ENCODE measurements at regions not wholly inside any gene's neighbourhood (a gene's known extent, or its start where the extent isn't known, plus 50 kb on each side); places are given as distances from the start of the nearest gene placed in this dataset.
A peak's percentile ranks its signal among the peaks of the same experiment; 100 is the strongest.
"Not testable (repeated sequence)": the region's sequence is repeated elsewhere in the genome, so short reads cannot be mapped to it uniquely, and the experiment has no call there.

GRCh38 chr1:119226321-119226720 lies 85.9 kb upstream of the WARS2 start:
- 59% methylated on average over 1 of the region's 1 CpG for WGBS
- no peaks in the 10 kb centered on the region for H3K36me3 ChIP-seq (ENCODE audit: insufficient read depth)
- H3K4me3 ChIP-seq (ENCODE audit: low read depth, low read length): no peak overlapping the region
- no peaks in the 10 kb centered on the region for H3K4me1 ChIP-seq (ENCODE audit: insufficient read depth)
- peak; percentile 8 for DNase-seq (ENCODE audit: extremely low spot score)
- no peak overlapping the region for H3K27ac ChIP-seq (ENCODE audit: low read depth)

- no peak for DNase-seq (ENCODE audit: extremely low spot score)
- H3K27ac ChIP-seq (ENCODE audit: low read depth): no peak overlapping the region
- 89% methylated on average over 3 of the region's 3 CpGs for WGBS
- H3K4me1 ChIP-seq (ENCODE audit: insufficient read depth): no peaks in the 10 kb centered on the region
- no peaks in the 10 kb centered on the region for H3K36me3 ChIP-seq (ENCODE audit: insufficient read depth)
- no peak overlapping the region for H3K4me3 ChIP-seq (ENCODE audit: low read depth, low read length)
These were observed 86.5 kb upstream of the WARS2 start for GRCh38 chr1:119226913-119227312.

- no peak overlapping the region for H3K4me3 ChIP-seq (ENCODE audit: low read depth, low read length)
- no peaks in the 10 kb centered on the region for H3K4me1 ChIP-seq (ENCODE audit: insufficient read depth)
- WGBS: 65% methylated on average over 2 of the region's 2 CpGs
- no peaks in the 10 kb centered on the region for H3K36me3 ChIP-seq (ENCODE audit: insufficient read depth)
- no peak overlapping the region for H3K27ac ChIP-seq (ENCODE audit: low read depth)
- no peak for DNase-seq (ENCODE audit: extremely low spot score)
These were observed 87.0 kb upstream of the WARS2 start for GRCh38 chr1:119227456-119227855.

DNA sequence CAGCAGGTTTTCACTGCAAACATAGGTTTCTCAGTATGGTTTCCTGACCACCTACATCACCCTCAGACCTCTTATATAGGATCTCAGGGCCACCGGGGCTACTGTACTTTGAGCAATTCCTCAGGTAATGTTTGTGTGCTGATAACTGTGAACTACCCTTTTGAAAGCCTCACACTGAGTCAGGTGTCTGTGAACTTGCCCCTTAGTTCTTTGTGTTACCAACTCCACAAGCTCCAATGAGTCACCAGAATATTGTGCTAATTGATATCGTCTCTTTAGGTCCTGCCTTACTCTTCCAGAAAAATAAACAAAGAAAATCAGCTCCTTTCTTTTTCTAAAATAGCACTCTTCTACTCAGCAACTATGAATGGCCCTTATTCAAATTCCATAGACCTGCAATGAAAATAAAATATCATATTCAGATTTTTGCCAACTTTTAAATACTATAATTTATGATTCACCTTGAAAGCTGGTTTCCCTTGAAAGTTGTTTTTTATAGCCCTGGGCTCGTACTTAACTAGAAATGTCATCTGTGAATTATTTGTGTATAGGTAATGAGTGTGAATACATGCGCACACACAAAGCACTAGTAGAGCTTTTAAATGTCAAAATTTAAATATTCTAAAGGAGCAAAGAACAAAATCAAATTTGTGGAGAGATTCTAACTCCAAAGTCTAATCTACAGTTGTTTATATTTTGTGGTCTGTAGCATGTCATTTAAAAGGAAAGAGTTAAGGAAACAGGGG lies 88.1 kb upstream of the WARS2 start:
- Histone ChIP-seq H3K4me3 (ENCODE audit: low read depth, low read length) (no peak overlapping the region), H3K4me1 (ENCODE audit: insufficient read depth) (no peaks in the 10 kb centered on the region), H3K27ac (ENCODE audit: low read depth) (no peak overlapping the region), H3K36me3 (ENCODE audit: insufficient read depth) (no peaks in the 10 kb centered on the region)
- 83% methylated on average over 4 of the region's 4 CpGs for WGBS
- no peak for DNase-seq (ENCODE audit: extremely low spot score)

DNA sequence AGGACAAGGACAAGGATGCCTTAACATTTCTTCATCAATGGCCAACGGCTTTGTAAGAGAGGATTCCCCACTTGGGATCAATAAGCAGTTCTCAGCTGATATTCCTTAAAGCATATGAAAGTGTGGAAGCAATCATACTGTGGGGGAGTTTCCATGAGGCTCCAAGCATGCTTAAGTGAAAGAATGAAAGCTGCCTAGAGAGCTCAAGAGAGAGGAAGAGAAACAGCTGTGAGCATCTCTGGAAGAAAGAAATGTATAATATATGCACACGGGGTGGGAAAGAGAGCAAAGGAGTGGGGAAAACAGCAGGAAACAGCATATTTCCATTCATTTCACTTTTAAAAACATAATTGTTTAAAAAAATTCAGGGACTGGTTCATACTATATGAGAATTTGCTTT lies 94.7 kb upstream of the WARS2 start:
- 78% methylated on average over 2 of the region's 2 CpGs for WGBS
- H3K27ac ChIP-seq (ENCODE audit: low read depth): no peak overlapping the region
- no peak for DNase-seq (ENCODE audit: extremely low spot score)
- no peaks in the 10 kb centered on the region for H3K36me3 ChIP-seq (ENCODE audit: insufficient read depth)
- H3K4me3 ChIP-seq (ENCODE audit: low read depth, low read length): no peak overlapping the region
- H3K4me1 ChIP-seq (ENCODE audit: insufficient read depth): no peaks in the 10 kb centered on the region

DNA sequence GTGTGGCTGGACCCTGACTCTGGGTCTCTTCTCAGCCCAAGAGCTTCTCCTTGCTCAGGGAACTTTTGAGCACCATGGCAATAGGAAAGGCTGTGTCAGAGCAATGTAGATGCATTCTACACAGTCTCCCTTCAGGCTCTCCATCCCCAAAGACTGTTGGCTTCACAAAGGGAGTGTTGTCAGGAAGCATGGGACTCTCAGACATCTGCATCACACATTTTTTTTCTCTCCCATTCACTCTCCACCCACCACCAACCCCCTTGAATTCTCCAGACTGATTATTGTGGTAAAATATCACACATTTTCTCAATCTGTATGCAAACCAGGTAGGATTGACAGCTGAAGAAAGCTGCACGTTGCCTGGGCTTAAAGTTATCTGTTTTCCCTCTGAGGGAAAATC lies 105.4 kb upstream of the WARS2 start:
- Histone ChIP-seq H3K4me3 (ENCODE audit: low read depth, low read length) (no peak overlapping the region), H3K36me3 (ENCODE audit: insufficient read depth) (no peaks in the 10 kb centered on the region), H3K27ac (ENCODE audit: low read depth) (no peak overlapping the region), H3K4me1 (ENCODE audit: insufficient read depth) (no peaks in the 10 kb centered on the region)
- DNase-seq (ENCODE audit: extremely low spot score): no peak
- WGBS: 52% methylated on average over 1 of the region's 1 CpG

DNA sequence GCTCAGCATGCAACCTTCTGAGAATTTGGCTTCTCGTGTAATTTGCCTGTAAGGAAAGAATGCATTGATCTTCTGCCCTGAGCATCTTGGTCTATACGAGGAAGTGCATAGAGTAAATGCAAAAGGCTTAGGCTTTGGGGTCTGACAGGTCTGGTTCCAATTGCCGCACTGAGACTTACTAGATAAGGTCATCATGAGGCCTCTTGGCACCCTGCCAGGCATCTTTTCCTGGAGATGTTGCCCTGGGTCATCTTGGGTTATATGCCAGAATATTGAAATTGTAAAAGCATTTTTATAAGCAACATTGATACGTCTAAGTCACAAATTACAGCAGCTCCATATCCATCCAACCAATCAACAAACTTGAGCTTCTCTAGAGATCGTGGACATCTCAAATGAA lies 108.8 kb upstream of the WARS2 start:
- no peaks in the 10 kb centered on the region for H3K4me1 ChIP-seq (ENCODE audit: insufficient read depth)
- WGBS: 76% methylated on average over 5 of the region's 5 CpGs
- H3K36me3 ChIP-seq (ENCODE audit: insufficient read depth): no peaks in the 10 kb centered on the region
- H3K27ac ChIP-seq (ENCODE audit: low read depth): no peak overlapping the region
- DNase-seq (ENCODE audit: extremely low spot score): no peak
- no peak overlapping the region for H3K4me3 ChIP-seq (ENCODE audit: low read depth, low read length)

- Histone ChIP-seq H3K4me3 (ENCODE audit: low read depth, low read length) (no peak overlapping the region), H3K36me3 (ENCODE audit: insufficient read depth) (no peaks in the 10 kb centered on the region), H3K27ac (ENCODE audit: low read depth) (no peak overlapping the region), H3K4me1 (ENCODE audit: insufficient read depth) (no peaks in the 10 kb centered on the region)
- DNase-seq (ENCODE audit: extremely low spot score): no peak
- WGBS: 96% methylated on average over 1 of the region's 1 CpG
These were observed 109.8 kb upstream of the WARS2 start for GRCh38 chr1:119250299-119250698.

- WGBS: 87% methylated on average over 3 of the region's 3 CpGs
- Histone ChIP-seq H3K4me3 (ENCODE audit: low read depth, low read length) (no peak overlapping the region), H3K4me1 (ENCODE audit: insufficient read depth) (no peaks in the 10 kb centered on the region), H3K27ac (ENCODE audit: low read depth) (no peak overlapping the region), H3K36me3 (ENCODE audit: insufficient read depth) (no peaks in the 10 kb centered on the region)
- no peak for DNase-seq (ENCODE audit: extremely low spot score)
These were observed 111.3 kb upstream of the WARS2 start for GRCh38 chr1:119251751-119252150.

- Histone ChIP-seq H3K27ac (ENCODE audit: low read depth) (no peak overlapping the region), H3K4me1 (ENCODE audit: insufficient read depth) (no peaks in the 10 kb centered on the region), H3K36me3 (ENCODE audit: insufficient read depth) (no peaks in the 10 kb centered on the region), H3K4me3 (ENCODE audit: low read depth, low read length) (no peak overlapping the region)
- WGBS: 39% methylated on average over 1 of the region's 1 CpG
- no peak for DNase-seq (ENCODE audit: extremely low spot score)
These were observed 112.9 kb upstream of the WARS2 start for GRCh38 chr1:119253366-119253765.

DNA sequence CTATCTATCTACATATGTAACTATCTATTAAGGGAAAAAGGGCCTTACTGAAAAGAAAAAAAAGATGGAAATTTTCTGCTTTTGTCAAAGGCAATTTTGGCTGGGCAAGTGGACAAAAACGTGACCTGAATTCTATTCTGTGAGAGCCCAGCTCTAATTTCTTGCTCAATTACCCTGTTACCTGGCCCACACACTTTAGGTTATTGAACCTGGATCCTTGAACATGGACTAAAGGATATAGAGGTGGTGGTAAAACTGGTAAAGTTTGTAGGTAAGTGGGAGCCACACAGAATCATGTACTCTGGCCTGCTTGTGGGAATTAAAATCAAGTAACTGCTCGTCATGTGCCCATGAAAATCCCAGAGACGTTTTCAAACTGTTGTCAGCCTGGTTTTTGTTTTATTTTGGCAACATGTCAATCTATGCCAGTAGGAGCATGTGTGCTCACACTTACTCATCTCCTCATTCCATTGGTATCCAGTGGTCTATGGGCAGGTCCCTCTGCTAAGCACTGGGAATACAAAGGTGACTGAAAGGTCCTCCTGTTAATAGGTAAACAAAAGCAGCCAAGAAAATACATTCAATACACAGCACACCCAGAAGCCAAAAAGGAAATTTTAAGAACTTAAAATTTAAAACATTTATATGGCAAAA lies 113.7 kb upstream of the WARS2 start:
- Histone ChIP-seq H3K4me3 (ENCODE audit: low read depth, low read length) (no peak overlapping the region), H3K27ac (ENCODE audit: low read depth) (no peak overlapping the region), H3K36me3 (ENCODE audit: insufficient read depth) (no peaks in the 10 kb centered on the region), H3K4me1 (ENCODE audit: insufficient read depth) (no peaks in the 10 kb centered on the region)
- DNase-seq (ENCODE audit: extremely low spot score): no peak
- 72% methylated on average over 3 of the region's 3 CpGs for WGBS

GRCh38 chr1:119256089-119256488 lies 112.5 kb upstream of the HAO2 start:
- not testable (repeated sequence) for H3K36me3 ChIP-seq (ENCODE audit: insufficient read depth); H3K4me3 ChIP-seq (ENCODE audit: low read depth, low read length); DNase-seq (ENCODE audit: extremely low spot score); H3K4me1 ChIP-seq (ENCODE audit: insufficient read depth); H3K27ac ChIP-seq (ENCODE audit: low read depth)
- WGBS: 100% methylated on average over 1 of the region's 1 CpG

- Histone ChIP-seq H3K4me3 (ENCODE audit: low read depth, low read length) (no peak overlapping the region), H3K4me1 (ENCODE audit: insufficient read depth) (no peaks in the 10 kb centered on the region), H3K27ac (ENCODE audit: low read depth) (no peak overlapping the region), H3K36me3 (ENCODE audit: insufficient read depth) (no peaks in the 10 kb centered on the region)
- DNase-seq (ENCODE audit: extremely low spot score): no peak
- 66% methylated on average over 5 of the region's 5 CpGs for WGBS
These were observed 108.1 kb upstream of the HAO2 start for GRCh38 chr1:119260506-119260905.

DNA sequence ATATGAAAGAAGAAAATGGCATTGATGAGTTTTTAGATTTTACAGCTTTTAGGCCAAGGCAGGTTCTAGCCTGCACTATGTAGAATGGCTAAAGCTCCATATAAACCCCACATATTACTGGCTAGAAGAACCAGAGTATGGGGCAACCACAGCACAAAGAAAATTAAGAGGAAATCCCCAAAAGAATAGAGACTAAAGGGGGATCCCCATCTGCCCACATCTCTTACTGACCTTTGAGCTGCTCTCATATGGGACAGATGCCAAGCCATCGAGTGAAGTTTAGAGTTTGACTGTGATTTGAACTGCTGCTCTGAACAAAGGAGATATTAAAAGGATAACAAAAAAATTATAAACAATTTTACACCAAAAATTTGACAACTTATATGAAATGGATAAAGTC lies 102.2 kb upstream of the HAO2 start:
- H3K4me3 ChIP-seq (ENCODE audit: low read depth, low read length): no peak overlapping the region
- H3K36me3 ChIP-seq (ENCODE audit: insufficient read depth): no peaks in the 10 kb centered on the region
- no peak for DNase-seq (ENCODE audit: extremely low spot score)
- no peaks in the 10 kb centered on the region for H3K4me1 ChIP-seq (ENCODE audit: insufficient read depth)
- H3K27ac ChIP-seq (ENCODE audit: low read depth): no peak overlapping the region
- 45% methylated on average over 1 of the region's 1 CpG for WGBS
